ENCODE measurements at regions not wholly inside any gene's neighbourhood (a gene's known extent, or its start where the extent isn't known, plus 50 kb on each side); places are given as distances from the start of the nearest gene placed in this dataset.

- H3K4me1 ChIP-seq: no peaks in the 10 kb centered on the region
- no peak overlapping the region for H3K4me3 ChIP-seq (replicated peaks in 1 of 3)
- no peaks in the 10 kb centered on the region for H3K9me3 ChIP-seq
- TF ChIP-seq, protein P1, sequence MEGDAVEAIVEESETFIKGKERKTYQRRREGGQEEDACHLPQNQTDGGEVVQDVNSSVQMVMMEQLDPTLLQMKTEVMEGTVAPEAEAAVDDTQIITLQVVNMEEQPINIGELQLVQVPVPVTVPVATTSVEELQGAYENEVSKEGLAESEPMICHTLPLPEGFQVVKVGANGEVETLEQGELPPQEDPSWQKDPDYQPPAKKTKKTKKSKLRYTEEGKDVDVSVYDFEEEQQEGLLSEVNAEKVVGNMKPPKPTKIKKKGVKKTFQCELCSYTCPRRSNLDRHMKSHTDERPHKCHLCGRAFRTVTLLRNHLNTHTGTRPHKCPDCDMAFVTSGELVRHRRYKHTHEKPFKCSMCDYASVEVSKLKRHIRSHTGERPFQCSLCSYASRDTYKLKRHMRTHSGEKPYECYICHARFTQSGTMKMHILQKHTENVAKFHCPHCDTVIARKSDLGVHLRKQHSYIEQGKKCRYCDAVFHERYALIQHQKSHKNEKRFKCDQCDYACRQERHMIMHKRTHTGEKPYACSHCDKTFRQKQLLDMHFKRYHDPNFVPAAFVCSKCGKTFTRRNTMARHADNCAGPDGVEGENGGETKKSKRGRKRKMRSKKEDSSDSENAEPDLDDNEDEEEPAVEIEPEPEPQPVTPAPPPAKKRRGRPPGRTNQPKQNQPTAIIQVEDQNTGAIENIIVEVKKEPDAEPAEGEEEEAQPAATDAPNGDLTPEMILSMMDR (IDR thresholded peaks at IDR 0.05): no peak
- no peak for TF ChIP-seq POLR2A (IDR thresholded peaks at IDR 0.05)
- WGBS, 2 donors: 41 to 48% methylated on average over 1 of the region's 1 CpG
- H3K36me3 ChIP-seq: no peaks in the 10 kb centered on the region
- H3K27me3 ChIP-seq: no peaks in the 10 kb centered on the region
- H3K27ac ChIP-seq: no peak overlapping the region
- no peak for DNase-seq
- intact Hi-C loops (cut with DNase I): no loop called here
Observed at GRCh38 chr16:63512910-63513309, 1476.7 kb upstream of the CDH8 start.

DNA sequence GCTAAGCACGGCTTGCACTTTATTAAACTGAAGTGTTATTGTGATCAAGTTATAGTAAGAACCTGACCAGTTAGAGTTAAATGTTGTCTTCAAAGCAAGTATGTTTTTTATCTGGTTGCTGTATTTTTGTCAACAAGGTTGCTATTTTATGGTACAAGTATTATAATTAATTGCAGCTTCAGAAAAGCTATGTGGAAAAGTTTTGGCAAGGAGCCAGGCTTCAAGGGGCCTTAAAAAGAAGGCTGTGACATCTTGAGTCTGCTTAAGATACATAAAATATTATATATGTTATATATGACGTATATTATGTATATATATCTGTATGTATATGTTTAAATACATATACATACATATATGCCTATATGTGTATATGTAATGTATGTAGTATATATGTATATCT, 1461.2 kb upstream of the CDH8 start:
- Histone ChIP-seq H3K36me3 (no peaks in the 10 kb centered on the region), H3K9me3 (no peaks in the 10 kb centered on the region), H3K27me3 (no peaks in the 10 kb centered on the region), H3K4me1 (no peaks in the 10 kb centered on the region), H3K27ac (no peak overlapping the region), H3K4me3 (replicated peaks in 1 of 3) (no peak overlapping the region)
- no peak for DNase-seq
- no peak for TF ChIP-seq POLR2A (IDR thresholded peaks at IDR 0.05)
- TF ChIP-seq, protein P1 (IDR thresholded peaks at IDR 0.05): no peak
- intact Hi-C loops (cut with DNase I): no loop called here
- 78 to 80% methylated on average over 2 of the region's 2 CpGs for WGBS, 2 donors

- TF ChIP-seq, protein P1 (IDR thresholded peaks at IDR 0.05): no peak
- TF ChIP-seq POLR2A (IDR thresholded peaks at IDR 0.05): no peak
- no peaks in the 10 kb centered on the region for H3K9me3 ChIP-seq
- H3K4me3 ChIP-seq (replicated peaks in 1 of 3): no peak overlapping the region
- WGBS, 2 donors: 40 to 45% methylated on average over 1 of the region's 1 CpG
- H3K27me3 ChIP-seq: no peaks in the 10 kb centered on the region
- no peaks in the 10 kb centered on the region for H3K4me1 ChIP-seq
- DNase-seq: no peak
- no peak overlapping the region for H3K27ac ChIP-seq
- H3K36me3 ChIP-seq: no peaks in the 10 kb centered on the region
- intact Hi-C loops (cut with DNase I): no loop called here
Observed at GRCh38 chr16:63496282-63496681, 1460.0 kb upstream of the CDH8 start.

- TF ChIP-seq, protein P1 (IDR thresholded peaks at IDR 0.05): no peak
- TF ChIP-seq POLR2A (IDR thresholded peaks at IDR 0.05): no peak
- Histone ChIP-seq H3K9me3 (no peaks in the 10 kb centered on the region), H3K4me1 (no peaks in the 10 kb centered on the region), H3K4me3 (replicated peaks in 1 of 3) (no peak overlapping the region), H3K27ac (no peak overlapping the region), H3K27me3 (no peaks in the 10 kb centered on the region), H3K36me3 (no peaks in the 10 kb centered on the region)
- DNase-seq: no peak
- intact Hi-C loops (cut with DNase I): no loop called here
Observed at GRCh38 chr16:63488955-63489354, 1452.7 kb upstream of the CDH8 start.

GRCh38 chr16:63481060-63481459, 1444.8 kb upstream of the CDH8 start:
- intact Hi-C loops (cut with DNase I): no loop called here
- no peak for DNase-seq
- Histone ChIP-seq H3K36me3 (no peaks in the 10 kb centered on the region), H3K27me3 (no peaks in the 10 kb centered on the region), H3K4me3 (replicated peaks in 1 of 3) (no peak overlapping the region), H3K9me3 (no peaks in the 10 kb centered on the region), H3K27ac (no peak overlapping the region), H3K4me1 (no peaks in the 10 kb centered on the region)
- TF ChIP-seq, protein P1 (IDR thresholded peaks at IDR 0.05): no peak
- no peak for TF ChIP-seq POLR2A (IDR thresholded peaks at IDR 0.05)

All from thyroid gland (tissue), 4 donors.